ENCODE measurements at regions not wholly inside any gene's neighbourhood (a gene's known extent, or its start where the extent isn't known, plus 50 kb on each side); places are given as distances from the start of the nearest gene placed in this dataset.

- TF ChIP-seq CTCF (IDR thresholded peaks at IDR 0.05; ENCODE audit: insufficient read depth, low read length, poor library complexity, severe bottlenecking) (no peak), EZH2phosphoT487 (conservative IDR thresholded peaks at IDR 0.05; ENCODE audit: low read length) (no peak)
Observed at GRCh38 chr5:1685066-1685465, 114.6 kb downstream of the MRPL36 start.
